ENCODE measurements at regions not wholly inside any gene's neighbourhood (a gene's known extent, or its start where the extent isn't known, plus 50 kb on each side); places are given as distances from the start of the nearest gene placed in this dataset.

DNA sequence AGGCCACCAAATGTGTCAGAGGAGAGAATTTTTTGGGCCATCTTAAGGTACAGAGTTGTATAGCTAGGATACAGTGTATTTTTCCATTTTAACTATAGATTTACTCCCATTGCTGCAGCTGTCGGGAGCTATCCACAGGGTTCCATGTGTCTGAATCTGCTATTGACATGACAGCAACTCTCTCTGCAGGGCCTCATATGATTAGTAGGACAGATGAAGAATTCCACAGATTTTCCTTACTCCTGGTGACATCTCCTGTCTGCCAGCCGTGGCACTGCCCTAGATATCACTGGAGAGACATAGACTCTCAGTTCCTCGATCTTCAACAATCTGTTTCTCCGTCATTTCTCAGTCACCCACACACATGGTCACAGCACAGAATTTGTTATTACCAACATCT is 86.5 kb downstream of the SPCS3 start:
- DNase-seq (ENCODE audit: low read depth) = no peak
- TF ChIP-seq CTCF (conservative IDR thresholded peaks at IDR 0.05; ENCODE audit: low read depth, low read length) = no peak
- H3K4me3 ChIP-seq (ENCODE audit: low read length) = no peak overlapping the region

GRCh38 chr4:176406736-176407135 is 87.0 kb downstream of the SPCS3 start:
- no peak for TF ChIP-seq CTCF (conservative IDR thresholded peaks at IDR 0.05; ENCODE audit: low read depth, low read length)
- no peak for DNase-seq (ENCODE audit: low read depth)
- no peak overlapping the region for H3K4me3 ChIP-seq (ENCODE audit: low read length)

DNA sequence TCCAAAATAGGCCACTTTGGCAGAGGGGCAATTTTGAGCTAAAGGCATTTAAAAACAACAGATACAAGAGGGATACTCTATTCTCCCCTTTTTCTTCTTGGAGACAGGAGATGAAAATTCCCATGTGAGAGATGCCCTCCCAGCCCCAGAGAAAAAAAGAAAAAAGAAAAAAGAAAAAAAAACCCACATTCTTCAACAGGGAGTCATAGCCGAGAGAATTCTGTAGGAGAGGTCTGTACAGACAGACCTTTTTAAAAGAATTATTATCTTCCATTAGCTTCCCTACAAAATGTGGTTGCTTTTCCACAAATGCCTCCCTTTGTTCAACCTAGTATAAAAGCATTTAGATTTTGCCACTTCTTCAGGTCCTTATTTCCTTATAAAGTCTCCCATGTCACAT is 89.9 kb downstream of the SPCS3 start:
- DNase-seq (ENCODE audit: low read depth) = no peak
- no peak overlapping the region for H3K4me3 ChIP-seq (ENCODE audit: low read length)
- TF ChIP-seq CTCF (conservative IDR thresholded peaks at IDR 0.05; ENCODE audit: low read depth, low read length) = no peak

DNA sequence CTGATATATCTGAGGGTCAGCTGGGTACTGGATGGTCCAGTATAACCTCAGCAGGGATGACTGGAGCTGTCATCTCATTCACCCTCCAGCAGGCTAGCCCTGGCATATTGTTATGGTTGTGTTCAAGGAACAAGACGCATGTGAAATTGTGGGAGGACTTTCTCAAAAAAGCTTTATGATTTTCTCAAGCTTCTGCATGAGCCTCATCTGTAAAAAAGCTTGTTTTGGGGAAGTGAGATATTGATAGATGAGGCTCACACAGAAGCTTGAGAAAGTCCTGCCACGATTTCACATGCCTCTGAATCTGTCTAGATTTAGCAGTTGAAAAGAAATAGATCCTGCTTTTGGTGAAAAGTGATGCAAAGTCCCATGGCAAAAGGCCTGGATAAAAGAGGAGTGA is 93.4 kb downstream of the SPCS3 start:
- DNase-seq (ENCODE audit: low read depth) = no peak
- no peak for TF ChIP-seq CTCF (conservative IDR thresholded peaks at IDR 0.05; ENCODE audit: low read depth, low read length)
- no peak overlapping the region for H3K4me3 ChIP-seq (ENCODE audit: low read length)

DNA sequence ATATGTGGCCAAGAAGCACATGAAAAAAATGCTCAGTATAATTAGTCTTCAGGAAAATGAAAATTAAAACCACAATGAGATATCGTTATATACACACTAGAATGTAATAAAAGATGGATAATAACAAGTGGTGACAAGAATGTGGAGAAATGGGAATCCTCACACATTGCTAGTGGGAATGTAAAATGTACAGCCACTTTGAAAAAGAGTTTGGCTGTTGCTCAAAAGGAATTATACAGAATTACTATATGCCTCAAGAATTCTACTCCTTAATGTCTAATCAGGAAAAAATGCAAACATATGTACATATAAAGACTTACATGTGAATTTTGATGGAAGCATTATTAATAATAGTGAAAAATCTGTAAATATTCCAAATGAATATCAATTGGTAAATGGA is 102.2 kb downstream of the SPCS3 start:
- TF ChIP-seq CTCF (conservative IDR thresholded peaks at IDR 0.05; ENCODE audit: low read depth, low read length) = no peak
- no peak for DNase-seq (ENCODE audit: low read depth)
- H3K4me3 ChIP-seq (ENCODE audit: low read length) = no peak overlapping the region

DNA sequence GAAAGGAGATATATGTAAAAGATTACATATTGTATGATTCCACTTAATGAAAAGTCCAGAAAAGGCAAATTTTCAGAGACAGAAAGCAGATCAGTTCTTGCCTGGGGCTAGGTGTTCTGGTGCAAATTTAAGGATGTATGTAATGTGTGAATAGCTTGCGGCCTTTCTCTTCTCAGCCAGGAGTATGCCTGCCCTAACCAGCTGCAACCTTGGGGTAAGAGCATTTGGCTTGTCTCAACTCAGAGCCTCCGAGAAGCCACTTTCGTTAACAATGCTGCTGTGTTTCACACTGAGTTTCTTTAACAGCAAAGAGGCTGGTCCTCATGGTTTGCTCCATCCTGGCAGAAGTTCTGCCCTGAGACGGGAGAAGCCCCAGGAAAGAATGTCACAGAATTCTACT is 102.7 kb downstream of the SPCS3 start:
- TF ChIP-seq CTCF (conservative IDR thresholded peaks at IDR 0.05; ENCODE audit: low read depth, low read length) = no peak
- no peak for DNase-seq (ENCODE audit: low read depth)
- H3K4me3 ChIP-seq (ENCODE audit: low read length) = no peak overlapping the region

GRCh38 chr4:176425035-176425434 is 105.3 kb downstream of the SPCS3 start:
- no peak overlapping the region for H3K4me3 ChIP-seq (ENCODE audit: low read length)
- DNase-seq (ENCODE audit: low read depth) = no peak
- TF ChIP-seq CTCF (conservative IDR thresholded peaks at IDR 0.05; ENCODE audit: low read depth, low read length) = no peak

Measured in retinal pigment epithelial cell (primary cell).